ENCODE measurements at regions not wholly inside any gene's neighbourhood (a gene's known extent, or its start where the extent isn't known, plus 50 kb on each side); places are given as distances from the start of the nearest gene placed in this dataset.

DNA sequence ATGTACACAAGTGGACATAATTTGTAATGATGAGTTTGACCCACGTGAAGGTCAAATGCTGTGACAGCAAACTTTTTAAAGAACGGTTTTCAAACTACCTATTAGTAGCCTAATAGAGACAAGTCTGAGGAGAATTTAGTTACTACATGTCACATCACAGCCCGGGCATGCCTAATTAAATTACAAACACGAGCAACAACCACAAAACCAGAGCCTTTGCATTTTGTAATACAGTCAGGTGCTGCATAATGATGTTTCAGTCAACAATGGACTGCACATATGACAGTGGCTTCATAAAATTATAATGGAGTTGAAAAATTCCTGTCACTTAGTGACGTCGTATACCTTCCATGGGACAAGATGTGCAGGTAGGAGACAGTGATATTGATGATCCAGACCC lies 274.5 kb downstream of the DACT1 start:
- TF ChIP-seq POLR2AphosphoS5 (IDR thresholded peaks at IDR 0.05) (no peak), CTCF (IDR thresholded peaks at IDR 0.05; ENCODE audit: poor library complexity, severe bottlenecking) (no peak), TAF1 (IDR thresholded peaks at IDR 0.05; ENCODE audit: low read depth) (no peak)
